ENCODE measurements at regions not wholly inside any gene's neighbourhood (a gene's known extent, or its start where the extent isn't known, plus 50 kb on each side); places are given as distances from the start of the nearest gene placed in this dataset.

GRCh38 chr4:160836431-160836830, 1327.4 kb downstream of the FSTL5 start:
- TF ChIP-seq, protein P1, sequence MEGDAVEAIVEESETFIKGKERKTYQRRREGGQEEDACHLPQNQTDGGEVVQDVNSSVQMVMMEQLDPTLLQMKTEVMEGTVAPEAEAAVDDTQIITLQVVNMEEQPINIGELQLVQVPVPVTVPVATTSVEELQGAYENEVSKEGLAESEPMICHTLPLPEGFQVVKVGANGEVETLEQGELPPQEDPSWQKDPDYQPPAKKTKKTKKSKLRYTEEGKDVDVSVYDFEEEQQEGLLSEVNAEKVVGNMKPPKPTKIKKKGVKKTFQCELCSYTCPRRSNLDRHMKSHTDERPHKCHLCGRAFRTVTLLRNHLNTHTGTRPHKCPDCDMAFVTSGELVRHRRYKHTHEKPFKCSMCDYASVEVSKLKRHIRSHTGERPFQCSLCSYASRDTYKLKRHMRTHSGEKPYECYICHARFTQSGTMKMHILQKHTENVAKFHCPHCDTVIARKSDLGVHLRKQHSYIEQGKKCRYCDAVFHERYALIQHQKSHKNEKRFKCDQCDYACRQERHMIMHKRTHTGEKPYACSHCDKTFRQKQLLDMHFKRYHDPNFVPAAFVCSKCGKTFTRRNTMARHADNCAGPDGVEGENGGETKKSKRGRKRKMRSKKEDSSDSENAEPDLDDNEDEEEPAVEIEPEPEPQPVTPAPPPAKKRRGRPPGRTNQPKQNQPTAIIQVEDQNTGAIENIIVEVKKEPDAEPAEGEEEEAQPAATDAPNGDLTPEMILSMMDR (IDR thresholded peaks at IDR 0.05) = no peak
- TF ChIP-seq POLR2A (IDR thresholded peaks at IDR 0.05) (no peak), EP300 (IDR thresholded peaks at IDR 0.05) (no peak)
